ENCODE measurements at regions not wholly inside any gene's neighbourhood (a gene's known extent, or its start where the extent isn't known, plus 50 kb on each side); places are given as distances from the start of the nearest gene placed in this dataset.

DNA sequence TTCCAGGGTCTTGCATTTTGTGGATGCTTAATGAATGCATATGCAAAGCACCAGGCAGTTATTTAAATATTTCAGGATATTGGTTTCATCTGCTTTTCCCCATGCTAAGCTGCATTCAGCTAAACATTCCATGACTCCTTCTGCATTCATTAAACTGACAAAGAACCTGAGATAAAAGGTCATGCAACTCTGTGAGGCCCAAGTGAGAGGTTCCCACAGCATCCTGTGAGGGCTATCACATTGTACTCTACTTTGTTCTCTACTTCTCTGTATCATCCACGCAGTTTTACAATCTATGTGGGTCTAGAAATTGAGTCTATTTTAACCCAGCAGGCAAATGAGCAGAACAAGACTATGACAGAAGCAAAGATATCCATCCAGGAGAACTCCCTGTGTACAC, 86.4 kb upstream of the PRSS16 start:
- intact Hi-C loops (cut with DNase I): loop anchor here (5.0 kb wide), 2 partner anchors 34 to 591 kb away; no protein-coding TSS in a partner anchor

DNA sequence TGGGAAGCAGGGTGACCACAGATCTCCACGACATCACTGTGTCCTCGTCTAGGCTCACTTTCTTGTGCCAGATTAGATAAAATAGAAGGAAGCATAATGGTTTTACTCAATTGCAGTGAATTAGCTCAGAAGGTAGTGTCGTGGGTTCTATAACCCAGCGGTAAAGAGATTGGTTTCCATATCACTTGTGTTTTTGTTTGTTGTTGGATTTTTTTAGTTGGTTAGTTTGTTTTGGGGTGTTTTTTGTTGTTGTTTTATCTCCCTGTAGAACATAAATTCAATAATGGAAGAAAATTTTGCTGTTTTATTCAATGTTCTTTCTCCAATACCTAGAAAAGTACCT, 85.9 kb upstream of the PRSS16 start:
- 54% methylated on average over 4 of the region's 4 CpGs for WGBS
- peaks cover 0 to 20% (median 12%) of the 10 kb centered on the region in 4 donors for H3K4me1 ChIP-seq
- no peaks in the 10 kb centered on the region for H3K9me3 ChIP-seq
- no peak overlapping the region for H3K4me3 ChIP-seq
- TF ChIP-seq POLR2A (IDR thresholded peaks at IDR 0.05; ENCODE audit: low read depth) (no peak), POLR2AphosphoS5 (IDR thresholded peaks at IDR 0.05) (no peak), EP300 (IDR thresholded peaks at IDR 0.05) (no peak)
- TF ChIP-seq, protein P1, sequence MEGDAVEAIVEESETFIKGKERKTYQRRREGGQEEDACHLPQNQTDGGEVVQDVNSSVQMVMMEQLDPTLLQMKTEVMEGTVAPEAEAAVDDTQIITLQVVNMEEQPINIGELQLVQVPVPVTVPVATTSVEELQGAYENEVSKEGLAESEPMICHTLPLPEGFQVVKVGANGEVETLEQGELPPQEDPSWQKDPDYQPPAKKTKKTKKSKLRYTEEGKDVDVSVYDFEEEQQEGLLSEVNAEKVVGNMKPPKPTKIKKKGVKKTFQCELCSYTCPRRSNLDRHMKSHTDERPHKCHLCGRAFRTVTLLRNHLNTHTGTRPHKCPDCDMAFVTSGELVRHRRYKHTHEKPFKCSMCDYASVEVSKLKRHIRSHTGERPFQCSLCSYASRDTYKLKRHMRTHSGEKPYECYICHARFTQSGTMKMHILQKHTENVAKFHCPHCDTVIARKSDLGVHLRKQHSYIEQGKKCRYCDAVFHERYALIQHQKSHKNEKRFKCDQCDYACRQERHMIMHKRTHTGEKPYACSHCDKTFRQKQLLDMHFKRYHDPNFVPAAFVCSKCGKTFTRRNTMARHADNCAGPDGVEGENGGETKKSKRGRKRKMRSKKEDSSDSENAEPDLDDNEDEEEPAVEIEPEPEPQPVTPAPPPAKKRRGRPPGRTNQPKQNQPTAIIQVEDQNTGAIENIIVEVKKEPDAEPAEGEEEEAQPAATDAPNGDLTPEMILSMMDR (IDR thresholded peaks at IDR 0.05): no peak
- intact Hi-C loops (cut with DNase I): loop anchor here (5.0 kb wide), 2 partner anchors 34 to 591 kb away; no protein-coding TSS in a partner anchor
- no peak overlapping the region for H3K27ac ChIP-seq (replicated peaks in 1 of 4)
- H3K36me3 ChIP-seq: no peaks in the 10 kb centered on the region
- peaks cover 0 to 13% (median 0%) of the 10 kb centered on the region in 4 donors for H3K27me3 ChIP-seq
- DNase-seq (ENCODE audit: extremely low spot score): no peak

More for the DNA sequence above, 86.4 kb upstream of the PRSS16 start:
- Histone ChIP-seq H3K4me1 (peaks cover 0 to 20% (median 12%) of the 10 kb centered on the region in 4 donors), H3K9me3 (no peaks in the 10 kb centered on the region), H3K27ac (replicated peaks in 1 of 4) (no peak overlapping the region), H3K27me3 (peaks cover 0 to 17% (median 0%) of the 10 kb centered on the region in 4 donors), H3K36me3 (no peaks in the 10 kb centered on the region), H3K4me3 (no peak overlapping the region)
- TF ChIP-seq POLR2A (IDR thresholded peaks at IDR 0.05; ENCODE audit: low read depth) (no peak), EP300 (IDR thresholded peaks at IDR 0.05) (no peak), POLR2AphosphoS5 (IDR thresholded peaks at IDR 0.05) (no peak)
- TF ChIP-seq, protein P1 (IDR thresholded peaks at IDR 0.05): no peak
- no peak for DNase-seq (ENCODE audit: extremely low spot score)
- WGBS: 21% methylated on average over 1 of the region's 1 CpG

DNA sequence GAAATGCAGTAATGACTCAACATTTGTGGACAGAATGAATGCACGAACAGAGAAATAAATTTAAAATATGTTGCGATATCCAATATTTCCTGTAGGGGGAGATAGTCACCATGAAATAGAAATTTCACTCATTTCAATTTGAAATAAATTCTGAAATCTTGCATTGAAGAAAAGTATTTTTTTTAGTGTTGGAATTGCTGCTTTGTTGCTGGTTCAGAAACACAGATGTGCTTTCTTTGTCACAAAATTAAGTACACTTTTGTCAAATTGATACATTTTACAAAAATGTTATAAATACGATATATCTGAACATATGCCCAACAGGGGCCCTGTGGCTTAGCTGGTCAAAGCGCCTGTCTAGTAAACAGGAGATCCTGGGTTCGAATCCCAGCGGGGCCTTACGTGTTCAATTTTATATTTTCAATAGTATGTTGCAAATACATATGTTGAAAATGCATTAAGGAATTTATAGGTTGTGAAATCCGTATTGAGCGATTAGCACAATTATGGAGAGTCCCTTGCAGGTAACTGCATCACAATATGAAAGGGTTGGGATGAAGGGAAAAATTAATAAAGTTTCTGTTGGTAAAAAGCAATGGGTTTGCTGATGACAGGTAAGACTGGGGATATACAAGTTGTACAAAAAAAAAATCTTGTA, 85.4 kb upstream of the PRSS16 start:
- Histone ChIP-seq H3K4me1 (peaks cover 0 to 18% (median 10%) of the 10 kb centered on the region in 4 donors), H3K9me3 (no peaks in the 10 kb centered on the region), H3K4me3 (no peak overlapping the region), H3K36me3 (no peaks in the 10 kb centered on the region), H3K27me3 (peaks cover 0 to 11% (median 0%) of the 10 kb centered on the region in 4 donors), H3K27ac (replicated peaks in 1 of 4) (no peak overlapping the region)
- DNase-seq (ENCODE audit: extremely low spot score): no peak
- WGBS: 21% methylated on average over 9 of the region's 9 CpGs
- TF ChIP-seq, protein P1 (IDR thresholded peaks at IDR 0.05): peak; percentile 69 to 73 (median 69)
- TF ChIP-seq POLR2AphosphoS5 (IDR thresholded peaks at IDR 0.05): no peak
- intact Hi-C loops (cut with DNase I): loop anchor here (5.0 kb wide), 2 partner anchors 35 to 590 kb away; no protein-coding TSS in a partner anchor

DNA sequence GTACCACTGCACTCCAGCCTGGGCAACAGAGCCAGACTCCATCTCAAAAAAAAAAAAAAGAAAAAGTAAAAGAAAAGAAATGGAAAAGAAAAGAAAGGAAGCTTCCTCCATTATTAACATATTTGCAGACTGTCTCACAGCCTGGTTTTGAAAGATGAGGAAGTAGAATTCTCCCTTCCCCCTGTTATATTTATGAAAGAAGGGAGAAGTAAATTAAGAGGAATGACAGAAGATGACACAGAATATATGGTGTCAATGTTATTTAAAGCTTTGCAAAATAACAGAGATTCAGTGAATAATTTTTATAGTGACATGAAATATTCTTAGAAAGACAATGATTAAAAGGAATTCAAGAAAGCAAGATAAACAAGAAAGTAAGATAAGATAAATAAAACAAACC, 83.7 kb upstream of the PRSS16 start:
- H3K9me3 ChIP-seq: no peaks in the 10 kb centered on the region
- TF ChIP-seq, protein P1 (IDR thresholded peaks at IDR 0.05): no peak
- TF ChIP-seq POLR2A (IDR thresholded peaks at IDR 0.05; ENCODE audit: low read depth) (no peak), EP300 (IDR thresholded peaks at IDR 0.05) (no peak), POLR2AphosphoS5 (IDR thresholded peaks at IDR 0.05) (no peak)
- no peak for DNase-seq (ENCODE audit: extremely low spot score)
- H3K4me3 ChIP-seq: no peak overlapping the region
- no peak overlapping the region for H3K27ac ChIP-seq (replicated peaks in 1 of 4)
- H3K36me3 ChIP-seq: no peaks in the 10 kb centered on the region
- H3K4me1 ChIP-seq: peaks cover 0 to 6% (median 0%) of the 10 kb centered on the region in 4 donors
- intact Hi-C loops (cut with DNase I): loop anchor here (5.0 kb wide), 2 partner anchors 37 to 588 kb away; no protein-coding TSS in a partner anchor
- H3K27me3 ChIP-seq: peaks cover 0 to 2% (median 0%) of the 10 kb centered on the region in 4 donors
